ENCODE measurements at regions not wholly inside any gene's neighbourhood (a gene's known extent, or its start where the extent isn't known, plus 50 kb on each side); places are given as distances from the start of the nearest gene placed in this dataset.
A peak's percentile ranks its signal among the peaks of the same experiment; 100 is the strongest.

DNA sequence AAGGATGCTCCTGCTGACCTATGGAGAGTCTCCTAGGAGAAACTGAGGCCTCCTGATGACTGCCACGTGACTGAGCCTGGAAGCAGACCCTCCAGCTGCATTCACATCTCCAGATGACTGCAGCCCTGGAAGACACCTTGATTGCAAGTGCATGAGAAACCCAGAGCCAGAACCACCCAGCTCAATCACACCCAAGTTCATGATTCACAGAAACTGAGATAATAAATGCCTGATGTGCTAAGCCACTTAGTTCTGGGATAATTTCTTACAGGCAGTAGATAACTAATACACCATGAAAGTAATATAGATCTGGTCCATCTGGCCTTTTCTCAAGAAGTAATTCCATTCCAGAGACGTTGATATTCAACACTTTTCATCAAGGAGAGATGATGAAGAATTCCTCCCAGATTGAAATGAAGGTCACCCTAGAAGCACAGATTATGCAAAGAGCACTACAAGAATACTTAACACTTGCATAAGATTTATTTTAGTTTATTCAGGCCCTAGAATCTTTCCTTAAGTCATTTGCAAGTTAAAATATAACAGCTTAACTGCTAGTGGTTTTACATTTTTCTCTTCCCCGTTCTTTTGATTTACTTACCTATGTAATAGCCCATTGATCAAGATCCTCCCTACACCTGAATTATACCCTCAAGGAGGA is 208.2 kb upstream of the INHBA start:
- DNase-seq = peak; percentile 84

DNA sequence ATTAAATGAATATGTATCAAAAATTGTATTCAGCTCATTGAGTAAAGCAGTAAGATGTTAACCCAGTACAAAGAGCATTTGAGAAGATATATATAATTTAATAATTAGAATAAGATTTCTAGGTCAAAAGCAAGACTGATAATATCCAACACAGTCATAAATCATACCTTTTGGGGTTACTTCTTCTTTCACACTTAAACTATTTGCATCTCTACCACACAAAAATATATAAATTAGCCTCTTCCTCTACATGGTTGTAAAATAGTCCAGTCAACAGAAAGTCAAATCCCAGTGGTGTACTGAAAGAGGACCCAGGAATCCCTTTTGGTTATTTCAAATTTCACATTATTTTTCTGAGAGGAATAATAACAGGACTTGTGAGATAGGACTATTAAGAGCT is 204.6 kb upstream of the INHBA start:
- no peak for DNase-seq

DNA sequence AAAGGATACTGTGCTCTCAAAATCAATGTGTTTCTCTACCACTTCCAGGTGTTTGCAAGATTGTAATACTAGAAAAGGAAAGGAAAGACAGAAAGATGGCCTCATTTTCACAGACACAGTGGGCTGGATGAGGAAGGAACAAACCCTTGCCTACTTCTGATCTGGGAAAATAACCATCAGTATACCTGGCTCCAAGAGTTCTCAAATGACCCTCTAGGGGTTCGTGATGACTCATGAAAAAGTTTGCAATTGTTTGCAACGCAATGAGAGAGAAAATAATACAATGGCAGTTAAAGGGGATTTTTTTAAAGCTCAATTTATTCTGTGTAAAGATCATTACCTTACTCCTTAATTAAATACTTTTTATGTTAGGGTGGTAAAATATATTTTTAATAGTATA is 197.6 kb upstream of the INHBA start:
- DNase-seq = no peak

DNA sequence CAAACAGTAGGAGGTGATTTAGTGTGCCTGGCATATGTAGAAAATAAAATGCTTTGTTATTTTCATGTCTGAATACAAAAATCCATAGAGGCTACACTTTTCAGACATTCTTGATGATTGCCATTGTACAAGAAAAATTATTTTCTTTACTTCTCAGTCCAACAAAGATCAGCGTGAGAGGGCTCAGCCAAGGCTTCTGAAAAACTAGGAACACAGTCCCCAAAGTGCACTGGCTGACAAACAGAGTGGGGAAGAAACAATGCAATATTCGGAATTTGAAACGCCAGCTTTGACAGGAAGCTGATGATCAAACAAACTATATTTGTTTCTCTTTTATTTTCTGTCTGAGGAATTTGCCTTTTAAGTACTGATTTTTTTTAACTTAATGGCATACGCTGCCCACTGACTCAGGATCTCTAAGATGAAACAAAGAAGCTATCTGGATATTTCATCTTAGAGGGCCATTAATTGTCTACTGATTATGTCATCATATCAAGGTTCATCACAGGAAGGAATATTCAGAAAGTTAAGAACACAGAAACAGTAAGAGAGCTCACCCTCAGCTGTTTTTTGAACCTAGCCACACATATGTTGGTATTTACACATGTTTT is 197.0 kb upstream of the INHBA start:
- no peak for DNase-seq

DNA sequence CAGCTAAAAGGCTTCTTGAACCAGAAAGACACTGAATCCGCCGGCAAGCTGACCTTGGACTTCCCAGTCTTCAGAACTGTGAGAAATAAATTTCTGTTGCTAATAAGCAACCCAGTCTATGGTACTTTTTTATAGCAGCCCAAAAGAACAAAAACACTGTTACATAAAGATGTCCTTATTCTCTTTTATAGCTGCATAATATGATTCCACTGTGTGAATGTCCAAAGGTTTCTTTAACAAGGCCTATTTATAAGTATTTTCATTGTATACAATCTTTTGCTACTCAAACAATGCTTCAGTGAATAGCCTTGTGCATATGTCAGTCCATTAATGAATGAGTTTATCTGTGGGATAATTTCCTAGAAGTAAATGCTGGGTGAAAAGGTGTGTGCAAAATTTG is 190.8 kb upstream of the INHBA start:
- no peak for DNase-seq

DNA sequence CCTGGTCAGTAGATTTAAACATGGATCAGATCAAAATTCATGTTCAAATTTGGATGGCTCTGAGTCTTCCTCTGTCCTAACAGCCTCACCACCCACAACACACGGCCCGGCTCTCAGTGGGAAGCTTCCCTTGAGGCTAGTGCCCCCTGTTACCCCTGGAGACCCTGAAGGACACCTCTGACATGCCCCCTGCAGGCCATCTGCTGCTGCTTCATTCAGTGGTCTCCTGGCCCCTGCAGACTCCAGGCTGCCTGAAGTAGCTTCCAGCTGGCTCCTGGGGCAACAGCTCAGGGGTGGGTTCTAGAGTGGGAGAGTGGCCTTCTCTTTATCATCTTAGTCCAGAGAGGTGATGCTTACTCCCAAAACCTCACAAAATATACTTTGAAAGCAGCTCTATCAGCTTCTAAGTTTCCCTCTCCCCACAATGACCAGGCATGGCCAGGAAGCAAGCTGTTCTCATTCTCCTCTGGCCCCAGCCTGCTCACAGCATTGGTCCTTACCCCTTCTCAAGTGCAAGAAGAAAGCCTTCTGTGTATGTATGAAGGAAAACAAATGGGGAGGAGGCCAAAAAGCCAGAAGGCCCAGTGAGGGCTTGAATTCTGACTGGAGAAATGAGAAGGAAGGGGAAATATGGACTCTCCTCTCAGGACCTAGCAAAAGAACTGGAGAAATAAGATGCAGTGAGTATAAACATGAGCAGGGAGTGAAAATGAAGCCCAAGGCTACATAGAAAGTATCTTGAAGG is 189.6 kb upstream of the INHBA start:
- no peak for DNase-seq

DNA sequence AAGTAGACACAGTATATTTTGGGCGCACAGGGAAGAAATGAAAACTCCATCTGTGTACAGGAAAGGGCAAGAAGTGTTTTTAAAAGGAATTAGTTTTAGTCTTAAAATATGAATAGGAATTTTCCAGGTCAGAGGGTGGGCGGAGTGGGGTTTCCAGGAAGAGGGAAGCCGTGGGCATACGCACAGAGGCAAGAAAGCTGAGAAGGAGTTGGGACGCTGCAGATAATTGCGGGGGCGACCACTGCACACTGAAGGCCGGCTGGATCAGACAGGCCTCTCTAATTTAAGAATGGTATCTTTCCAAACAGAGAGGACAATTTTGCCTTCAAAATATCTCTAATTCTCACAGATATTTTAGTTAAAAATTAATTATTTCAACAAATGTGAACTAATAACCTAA is 189.1 kb upstream of the INHBA start:
- DNase-seq = no peak

DNA sequence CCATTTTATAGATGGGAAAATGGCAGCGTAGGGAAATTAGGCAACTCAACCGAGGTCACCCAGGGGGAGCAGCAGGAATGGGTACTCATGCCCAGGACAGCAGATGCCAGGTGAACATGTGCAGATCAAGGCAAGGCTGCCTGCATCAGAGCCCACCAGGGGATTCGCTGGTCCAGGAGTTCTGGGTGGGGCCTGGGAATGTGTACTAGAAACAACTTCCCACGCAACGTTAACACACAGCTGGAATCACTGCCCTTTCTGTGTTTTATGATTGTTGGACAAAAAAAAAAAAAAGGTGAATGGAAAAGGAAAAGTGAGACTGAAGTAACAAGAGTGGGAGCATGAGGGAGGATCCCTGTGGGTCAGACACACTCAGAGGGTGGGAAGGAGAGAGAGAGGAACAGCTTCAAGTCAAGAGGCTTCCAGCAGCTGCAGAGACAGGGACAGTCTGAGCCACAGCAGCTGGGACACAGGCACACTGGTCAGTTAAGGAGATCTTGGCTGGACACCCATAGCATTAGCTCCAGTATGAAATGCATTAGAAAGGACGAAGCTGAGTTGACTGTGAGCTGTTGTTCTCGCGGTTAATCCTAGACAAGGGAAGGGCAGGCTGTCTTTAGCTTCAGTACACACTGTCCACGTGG is 187.9 kb upstream of the INHBA start:
- no peak for DNase-seq

DNA sequence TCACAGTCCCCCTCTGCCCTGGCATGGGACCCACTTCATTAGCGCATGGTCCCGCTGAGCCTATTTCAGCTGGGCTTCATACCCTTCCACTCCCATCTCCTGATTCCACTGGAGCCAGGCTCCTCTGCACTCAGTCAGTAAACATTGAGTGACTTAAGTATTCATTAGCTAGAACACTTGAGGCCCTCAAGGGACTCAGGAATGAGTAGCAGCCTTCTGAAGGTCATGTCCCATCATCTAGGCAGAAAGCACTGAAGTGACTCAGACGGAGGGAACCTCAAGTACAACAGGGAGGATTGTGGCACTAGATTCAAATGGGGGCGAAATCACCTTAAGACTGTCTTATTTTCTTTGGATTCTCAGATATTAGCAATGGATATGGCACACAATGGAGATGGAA is 186.6 kb upstream of the INHBA start:
- peak; percentile 61 for DNase-seq

DNA sequence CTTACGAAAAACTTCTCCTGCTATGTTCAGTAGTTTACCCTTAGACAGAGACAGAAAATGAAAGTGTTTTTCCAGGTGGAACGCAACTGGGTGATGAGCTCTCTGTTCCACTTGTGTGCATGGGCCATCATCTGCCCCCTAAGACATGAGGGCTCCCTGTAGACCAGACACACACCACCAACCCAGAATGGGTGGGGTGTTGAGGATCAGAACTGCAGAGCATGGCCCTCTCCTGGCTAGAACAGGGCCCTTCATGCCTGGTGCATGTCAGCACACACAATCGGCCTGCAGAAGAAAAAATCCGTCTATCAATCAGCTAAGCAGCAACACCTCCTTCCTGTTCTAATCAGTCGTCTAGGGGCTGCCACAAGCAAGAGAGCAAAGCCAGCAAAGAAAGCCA is 186.2 kb upstream of the INHBA start:
- no peak for DNase-seq

DNA sequence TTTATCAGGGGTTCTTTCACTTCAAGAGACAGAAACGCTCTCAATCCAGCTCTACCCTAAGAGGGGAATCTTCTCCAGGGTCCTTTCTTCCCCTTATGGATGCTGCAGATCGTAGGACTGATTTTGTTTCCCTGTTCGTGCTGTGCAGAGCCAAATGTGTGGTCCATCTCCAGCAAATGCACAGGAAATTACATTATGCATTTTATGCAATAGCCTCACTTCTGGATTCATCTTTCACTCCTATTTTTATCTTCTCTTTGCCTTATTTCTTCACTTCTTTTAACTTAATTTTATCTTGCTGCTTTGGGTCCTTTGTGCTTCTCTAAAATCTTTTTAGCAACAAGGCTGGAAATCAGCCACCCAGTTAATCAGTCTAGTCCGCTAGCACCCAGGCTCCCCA is 184.5 kb upstream of the INHBA start:
- DNase-seq = peak; percentile 65

DNA sequence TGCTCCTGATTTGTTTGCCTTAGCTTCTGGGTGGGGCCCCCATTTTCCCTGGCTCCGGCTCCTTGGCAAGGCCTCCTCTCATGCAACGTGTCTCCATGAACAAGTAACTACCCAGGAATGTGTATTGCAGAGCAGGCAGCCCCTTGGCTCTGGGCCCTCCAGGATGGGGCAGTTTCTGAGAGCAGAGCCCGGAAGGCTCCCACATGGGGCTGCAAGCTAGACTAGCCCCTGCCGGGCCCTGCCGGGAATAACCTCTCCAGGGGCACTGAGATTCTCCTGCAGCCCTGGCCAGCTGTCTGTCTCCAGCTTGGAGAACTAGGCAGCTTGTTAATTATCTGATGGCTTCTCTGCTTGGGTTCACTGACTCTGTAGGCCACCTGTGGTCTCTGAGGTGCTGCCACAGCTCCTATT is 184.0 kb upstream of the INHBA start:
- DNase-seq = peak; percentile 99

DNA sequence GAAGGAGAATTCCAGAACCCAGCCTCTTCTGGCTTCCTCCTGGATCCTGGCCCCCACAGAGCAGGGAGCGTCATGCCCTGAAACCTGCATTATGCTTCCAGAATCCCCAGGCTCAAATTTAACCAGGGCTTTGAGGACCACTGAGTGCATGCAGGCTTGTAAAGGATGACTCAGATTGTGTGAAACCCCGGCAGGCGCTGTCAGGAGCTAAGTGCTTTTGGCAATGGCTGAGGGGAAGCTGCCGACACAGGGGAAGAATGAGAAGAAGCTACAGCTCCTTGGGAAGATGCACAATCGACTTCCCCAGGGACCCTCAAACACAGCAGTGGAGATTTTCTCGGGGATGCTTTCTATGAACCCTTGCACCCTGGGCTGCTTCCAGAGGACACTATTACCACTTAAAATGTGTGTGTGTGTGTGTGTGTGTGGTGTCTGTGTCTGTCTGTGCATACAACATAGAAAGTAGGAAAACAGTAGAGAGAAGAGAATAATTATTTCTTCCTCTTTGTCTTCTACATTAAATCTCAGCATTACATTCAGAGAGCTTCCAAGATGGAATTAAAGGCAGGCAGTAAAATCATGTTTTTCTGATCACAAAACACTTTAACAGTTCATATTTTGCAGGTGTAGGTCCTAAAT is 183.5 kb upstream of the INHBA start:
- DNase-seq = peak; percentile 99

DNA sequence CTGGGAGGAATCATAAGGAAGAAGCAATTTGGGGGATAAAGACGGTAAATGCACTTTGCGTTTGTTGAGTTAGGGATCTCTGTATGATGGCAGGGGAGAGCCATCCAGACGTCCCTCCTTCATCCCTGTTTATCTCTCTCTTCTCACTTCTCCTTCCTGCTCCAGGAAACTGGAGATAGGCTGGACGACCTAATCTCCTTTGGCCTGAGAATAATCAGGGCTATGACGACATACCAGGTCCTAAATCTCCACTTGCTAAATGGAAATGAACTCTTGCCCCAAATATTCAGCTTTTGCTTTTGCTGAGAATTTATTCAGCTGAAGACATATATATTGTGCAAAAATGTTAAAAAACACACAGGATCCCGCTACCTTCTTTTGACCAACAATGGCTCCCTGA is 182.9 kb upstream of the INHBA start:
- DNase-seq = peak; percentile 44

DNA sequence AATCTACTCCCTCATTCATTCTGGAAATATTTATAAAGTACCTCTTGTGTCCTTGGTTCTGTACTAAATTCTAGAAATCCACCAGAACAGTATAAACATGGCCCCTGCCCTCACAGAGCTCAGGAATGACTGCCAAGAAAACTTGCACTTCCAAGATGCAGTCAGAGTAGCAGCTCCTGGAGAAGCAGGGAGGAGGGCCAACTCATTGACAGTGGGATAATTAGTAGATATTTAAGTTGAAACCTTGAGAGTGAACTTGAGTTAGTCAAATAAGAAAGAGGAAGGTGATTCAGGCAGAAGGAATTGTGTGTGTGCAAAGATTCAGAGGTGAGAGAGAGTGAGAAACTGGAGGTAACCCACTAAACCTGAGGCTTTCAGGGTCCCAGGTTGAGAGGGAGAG is 182.2 kb upstream of the INHBA start:
- peak; percentile 88 for DNase-seq

DNA sequence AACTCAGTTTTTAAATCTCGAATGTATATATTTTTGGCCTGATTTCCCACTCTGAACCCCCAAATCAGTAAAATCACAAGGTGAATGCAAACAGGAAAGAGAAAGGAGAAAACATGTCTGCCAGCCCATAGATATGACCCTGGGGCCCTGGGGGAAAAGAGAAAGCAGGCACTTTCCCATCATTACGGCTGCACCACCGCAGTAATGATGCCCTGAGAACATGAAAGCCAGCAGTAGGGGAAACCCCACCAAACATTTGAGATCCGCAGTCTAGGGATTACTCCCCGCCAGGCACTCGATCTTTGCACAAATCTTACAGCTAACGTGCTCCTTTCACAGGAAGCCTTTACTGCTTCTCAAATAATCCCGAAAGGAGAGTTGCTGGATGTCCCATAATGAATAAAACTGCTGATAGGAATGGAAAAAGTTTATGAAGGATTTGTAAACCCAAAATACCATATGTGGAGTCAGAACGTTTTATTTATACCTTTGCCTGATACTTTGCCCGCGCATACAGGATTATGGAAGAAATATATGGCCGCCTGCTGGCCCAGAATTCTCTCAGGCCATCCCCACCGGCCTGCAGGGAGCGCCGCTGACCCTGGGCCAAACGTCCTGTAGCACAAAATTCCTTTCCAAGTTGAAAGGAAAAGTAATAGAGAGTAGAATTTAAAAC is 180.0 kb upstream of the INHBA start:
- DNase-seq = no peak

DNA sequence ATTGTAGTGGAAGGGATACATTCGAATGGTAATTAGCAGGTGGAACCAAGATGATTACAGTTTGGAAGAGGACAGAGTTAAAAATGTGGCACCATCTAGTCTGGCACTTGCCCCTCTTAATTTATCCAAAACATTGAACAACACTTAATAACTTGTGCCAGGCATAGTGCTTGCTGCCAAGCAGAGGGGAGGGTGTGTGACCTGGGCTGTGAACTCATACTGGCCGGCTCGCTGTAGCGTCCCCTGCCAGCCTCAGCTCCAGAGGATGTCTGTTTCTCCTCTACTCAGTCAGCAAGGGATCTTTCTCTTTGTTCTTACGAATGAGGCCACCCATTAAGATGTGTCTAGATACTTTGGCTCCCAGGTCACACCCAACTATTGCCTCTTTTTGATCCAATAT is 179.4 kb upstream of the INHBA start:
- no peak for DNase-seq

DNA sequence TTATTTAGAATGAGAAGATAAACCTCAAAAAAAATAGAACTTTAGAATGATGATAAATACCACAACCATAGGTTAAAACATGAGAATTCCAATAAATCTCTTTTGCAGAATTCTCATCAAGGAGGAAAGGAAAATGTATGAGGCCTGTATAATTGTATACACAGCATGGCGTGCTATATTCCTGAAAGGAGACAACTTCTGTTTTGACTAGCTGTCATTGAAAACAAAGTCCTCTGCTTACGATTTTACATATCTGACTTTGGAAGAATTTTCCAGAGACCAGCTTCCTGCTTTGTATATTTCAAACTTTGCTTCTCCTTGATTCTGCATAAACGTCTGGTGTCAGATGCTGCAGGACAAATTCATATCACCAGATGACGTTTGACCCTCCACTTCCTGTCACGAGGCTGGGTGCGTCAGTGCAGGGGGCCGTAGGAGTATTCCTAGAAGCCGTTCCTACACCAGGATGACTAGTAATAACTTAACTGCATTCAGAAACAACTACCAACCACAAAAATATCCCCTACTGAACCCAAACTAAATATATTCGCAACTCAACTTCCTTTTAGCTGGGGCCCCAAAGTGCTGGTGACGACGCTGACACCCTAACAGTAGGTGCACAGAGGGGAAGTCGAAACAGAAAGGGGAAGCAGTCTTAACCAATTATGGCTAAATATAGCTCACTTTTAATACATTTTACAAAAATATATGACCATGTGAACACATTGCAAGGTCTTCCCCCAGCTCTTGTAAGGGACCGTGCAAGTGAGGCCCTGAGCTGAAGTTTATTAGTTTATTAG is 178.6 kb upstream of the INHBA start:
- DNase-seq = no peak

DNA sequence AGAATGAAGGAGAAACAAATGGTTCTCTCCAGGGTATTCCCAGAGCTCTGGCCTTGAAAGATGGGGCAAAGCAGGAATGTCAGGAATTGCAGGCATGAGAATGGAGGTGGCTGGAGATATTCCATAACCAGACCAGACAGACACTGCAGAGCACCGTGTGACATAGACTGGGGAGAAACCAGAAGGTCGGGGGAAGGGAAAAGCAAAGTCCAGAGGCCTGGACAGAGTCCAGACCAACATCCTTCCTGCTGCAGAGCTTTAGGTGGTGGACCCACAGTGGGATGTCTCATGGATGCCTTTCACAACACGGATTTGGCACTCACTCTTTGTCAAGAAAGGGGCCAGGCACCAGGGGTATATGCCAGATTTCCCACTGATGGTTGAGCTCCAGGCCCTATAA is 177.2 kb upstream of the INHBA start:
- DNase-seq = peak; percentile 99

DNA sequence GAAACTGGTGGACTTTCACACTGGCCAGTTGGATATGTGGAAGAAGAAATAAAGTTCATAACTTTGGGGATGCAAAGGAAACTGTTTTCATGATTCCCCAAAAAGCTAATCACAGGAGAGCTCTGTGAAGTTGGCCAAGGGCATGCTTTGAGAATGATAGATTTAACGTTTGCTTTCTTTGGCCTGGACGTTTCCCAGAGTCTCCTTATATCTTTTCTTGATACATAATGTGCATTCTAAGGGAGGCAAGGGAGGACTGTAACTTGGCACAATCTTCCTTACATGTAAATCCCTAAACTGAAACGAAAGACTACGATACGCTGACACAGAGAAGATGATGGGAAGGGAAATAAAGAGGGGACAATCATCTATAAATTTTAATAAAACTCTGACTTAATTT is 176.5 kb upstream of the INHBA start:
- DNase-seq = peak; percentile 41

DNA sequence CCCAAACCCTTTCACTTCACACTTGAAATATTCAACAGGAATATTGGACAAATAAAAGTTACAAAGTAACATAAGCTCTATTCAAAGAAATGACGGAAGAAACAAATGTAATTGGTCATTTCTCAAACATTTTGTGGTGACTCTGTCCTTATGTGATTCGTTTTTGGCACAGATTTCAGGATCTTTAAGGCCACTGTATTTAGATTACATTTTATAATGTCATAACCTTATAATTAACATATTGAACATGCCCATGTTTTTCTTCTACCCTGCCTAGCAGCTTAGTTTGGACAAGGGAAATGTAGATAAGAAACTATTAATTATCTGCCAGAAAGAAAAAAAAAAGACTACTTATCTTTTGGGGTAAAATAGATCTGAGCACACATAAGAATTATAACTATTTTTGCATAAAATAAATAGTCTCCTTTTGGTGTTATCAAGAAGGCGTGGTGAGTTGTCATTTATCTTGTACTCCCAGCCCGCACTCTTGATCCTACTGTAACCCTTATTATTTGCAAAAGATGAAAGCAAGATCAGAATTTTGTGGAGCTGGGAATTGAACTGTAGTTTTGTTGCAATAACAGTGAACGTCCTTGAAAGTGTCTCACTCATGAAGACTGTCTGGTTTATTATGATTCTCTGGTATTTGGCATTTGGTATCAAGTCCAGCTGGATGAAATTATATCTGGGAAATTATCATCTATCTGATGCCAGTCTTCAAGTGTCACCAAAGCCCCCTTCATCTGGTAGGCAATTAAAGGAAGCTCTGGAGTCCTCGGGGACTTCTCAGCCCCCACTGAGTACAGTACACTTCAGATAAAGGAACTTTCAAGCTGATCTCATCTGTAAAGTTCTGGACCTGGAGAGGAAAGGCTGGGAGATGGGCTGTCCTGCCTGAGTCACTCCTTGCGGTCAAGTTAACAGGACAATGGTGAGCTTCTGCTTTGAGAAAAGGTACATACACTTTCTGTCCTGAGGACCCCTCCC is 175.7 kb upstream of the INHBA start:
- DNase-seq = peak; percentile 54

All from fibroblast of skin of right biceps (primary cell).